ENCODE measurements at regions not wholly inside any gene's neighbourhood (a gene's known extent, or its start where the extent isn't known, plus 50 kb on each side); places are given as distances from the start of the nearest gene placed in this dataset.

GRCh38 chr6:144657691-144658090, 372.6 kb downstream of the UTRN start:
- no peak overlapping the region for H3K4me3 Mint-ChIP-seq (ENCODE audit: unreplicated experiment)
- TF ChIP-seq CTCF (IDR thresholded peaks at IDR 0.05; ENCODE audit: unreplicated experiment) = no peak
- H3K4me1 Mint-ChIP-seq (ENCODE audit: unreplicated experiment) = peaks cover 3% of the 10 kb centered on the region
- no peaks in the 10 kb centered on the region for H3K9me3 Mint-ChIP-seq (ENCODE audit: unreplicated experiment)
- H3K36me3 Mint-ChIP-seq (ENCODE audit: low read depth, unreplicated experiment) = no peaks in the 10 kb centered on the region
- H3K27me3 Mint-ChIP-seq (ENCODE audit: unreplicated experiment) = no peaks in the 10 kb centered on the region
- H3K27ac Mint-ChIP-seq (ENCODE audit: unreplicated experiment) = no peak overlapping the region
- no peak for DNase-seq (ENCODE audit: low spot score)

GRCh38 chr6:144659202-144660182, 374.4 kb downstream of the UTRN start:
- Mint-ChIP-seq H3K9me3 (ENCODE audit: unreplicated experiment) (no peaks in the 10 kb centered on the region), H3K4me1 (ENCODE audit: unreplicated experiment) (peaks cover 3% of the 10 kb centered on the region), H3K36me3 (ENCODE audit: low read depth, unreplicated experiment) (no peaks in the 10 kb centered on the region), H3K4me3 (ENCODE audit: unreplicated experiment) (no peak overlapping the region), H3K27me3 (ENCODE audit: unreplicated experiment) (no peaks in the 10 kb centered on the region), H3K27ac (ENCODE audit: unreplicated experiment) (peak overlapping the region; percentile 80)
- peak; percentile 19 for DNase-seq (ENCODE audit: low spot score)
- TF ChIP-seq CTCF (IDR thresholded peaks at IDR 0.05; ENCODE audit: unreplicated experiment) = no peak

GRCh38 chr6:144660561-144661115, 375.5 kb downstream of the UTRN start:
- Mint-ChIP-seq H3K27ac (ENCODE audit: unreplicated experiment) (no peak overlapping the region), H3K4me3 (ENCODE audit: unreplicated experiment) (no peak overlapping the region), H3K36me3 (ENCODE audit: low read depth, unreplicated experiment) (no peaks in the 10 kb centered on the region), H3K27me3 (ENCODE audit: unreplicated experiment) (no peaks in the 10 kb centered on the region), H3K4me1 (ENCODE audit: unreplicated experiment) (peaks cover 3% of the 10 kb centered on the region), H3K9me3 (ENCODE audit: unreplicated experiment) (no peaks in the 10 kb centered on the region)
- no peak for DNase-seq (ENCODE audit: low spot score)
- TF ChIP-seq CTCF (IDR thresholded peaks at IDR 0.05; ENCODE audit: unreplicated experiment) = no peak

- no peak for DNase-seq (ENCODE audit: low spot score)
- no peaks in the 10 kb centered on the region for H3K27me3 Mint-ChIP-seq (ENCODE audit: unreplicated experiment)
- H3K27ac Mint-ChIP-seq (ENCODE audit: unreplicated experiment) = no peak overlapping the region
- no peak for TF ChIP-seq CTCF (IDR thresholded peaks at IDR 0.05; ENCODE audit: unreplicated experiment)
- H3K36me3 Mint-ChIP-seq (ENCODE audit: low read depth, unreplicated experiment) = no peaks in the 10 kb centered on the region
- H3K4me1 Mint-ChIP-seq (ENCODE audit: unreplicated experiment) = peaks cover 3% of the 10 kb centered on the region
- H3K4me3 Mint-ChIP-seq (ENCODE audit: unreplicated experiment) = no peak overlapping the region
- H3K9me3 Mint-ChIP-seq (ENCODE audit: unreplicated experiment) = no peaks in the 10 kb centered on the region
These were observed 376.1 kb downstream of the UTRN start for GRCh38 chr6:144661116-144661806.

Measured in endothelial cell (in vitro differentiated cells).